Motor neuron (in vitro differentiated cells): ENCODE measurements at regions not wholly inside any gene's neighbourhood (a gene's known extent, or its start where the extent isn't known, plus 50 kb on each side); places are given as distances from the start of the nearest gene placed in this dataset.
"Not testable (repeated sequence)": the region's sequence is repeated elsewhere in the genome, so short reads cannot be mapped to it uniquely, and the experiment has no call there.

Experiments
- ATAC-seq, 8 experiments: fragments of 200-7000 bp; cut with Tn5 transposase; replicated peaks in 6 of 8; 2 replicates each; pipeline ENCODE4 v1.8.0; 2021; ENCODE audit warnings: mild to moderate bottlenecking in 8 of 8, moderate library complexity in 8 of 8
- H3K27ac ChIP-seq, 2 donors: fragments of 250-450 bp; sonication (Bioruptor Pico); 2 replicates each; pipeline ENCODE4 v1.9.0; 2021; ENCODE audit warnings: antibody characterized with exemption in 2 of 2, mild to moderate bottlenecking in 2 of 2, moderate library complexity in 1 of 2
- H3K4me1 ChIP-seq, 2 donors: fragments of 250-450 bp; sonication (Bioruptor Pico); replicated peaks in 1 of 2; 2 replicates each; pipeline ENCODE4 v1.6.1; 2021; ENCODE audit warnings: antibody characterized with exemption in 2 of 2, mild to moderate bottlenecking in 2 of 2, moderate library complexity in 1 of 2
- H3K4me3 ChIP-seq, 5 donors: fragments of 250-450 bp; sonication (Bioruptor Pico); 2 replicates each; pipeline ENCODE4 v1.9.0; 2021; ENCODE audit warnings: antibody characterized with exemption in 5 of 5, mild to moderate bottlenecking in 5 of 5, moderate library complexity in 4 of 5
- WGBS, 10 experiments: fragments of 450-650 bp; shearing (Covaris generic); methylation state at CpG; one replicate each; pipeline ENCODE4 v1.0.0; 2022; 5-methylcytosine and 5-hydroxymethylcytosine counted together
- in situ Hi-C, 9 experiments: fragments of 400-800 bp; cut with MboI; loops; one replicate each; pipeline ENCODE4 v1.15.0; 2021; ENCODE audit warnings: low sequenced_read_pairs in 9 of 9, low pct_unique_long_range_greater_than_20kb in 2 of 9; ENCODE audit not compliant: unreplicated experiment in 9 of 9

DNA sequence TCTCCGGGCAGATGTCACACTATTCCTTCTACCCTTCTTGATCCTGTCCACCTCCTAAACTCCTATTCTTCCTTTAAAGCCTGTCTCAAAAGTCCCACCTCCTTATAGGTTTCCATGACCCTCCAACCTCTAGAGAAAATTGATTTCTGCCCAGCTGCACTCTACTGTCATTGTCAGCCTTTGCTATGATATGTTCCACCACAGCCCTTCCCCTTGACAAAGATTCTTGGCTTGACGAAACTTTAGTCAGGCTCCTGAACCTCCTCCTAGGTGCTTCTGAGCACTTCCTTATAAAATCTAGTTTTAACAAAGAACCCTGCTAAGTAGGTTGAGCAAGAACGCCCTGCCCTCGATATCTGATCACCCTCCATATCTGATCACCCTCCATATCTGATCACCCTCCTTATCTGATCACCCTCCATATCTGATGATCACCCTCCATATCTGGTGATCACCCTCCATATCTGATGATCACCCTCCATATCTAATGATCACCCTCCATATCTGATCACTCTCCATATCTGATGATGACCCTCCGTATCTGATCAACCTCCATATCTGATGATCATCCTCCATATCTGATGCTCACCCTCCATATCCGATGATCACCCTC is 103.2 kb downstream of the RIN2 start:
- in situ Hi-C loops = no loop called here
- ATAC-seq = no peak
- H3K4me3 ChIP-seq = no peak overlapping the region
- WGBS, 10 experiments = 50 to 100% (median 93%) methylated on average over 1 to 5 of the region's 6 CpGs
- H3K27ac ChIP-seq = no peak overlapping the region
- no peaks in the 10 kb centered on the region for H3K4me1 ChIP-seq

- 6 to 100% (median 75%) methylated on average over 1 to 3 of the region's 3 CpGs; no CpG with 5 or more reads in 1 of the 10 experiments for whole genome bisulfite sequencing, 10 experiments
- no peak overlapping the region for H3K27ac ChIP-seq
- ATAC-seq = no peak
- in situ Hi-C loops = no loop called here
- H3K4me3 ChIP-seq = no peak overlapping the region
- H3K4me1 ChIP-seq = no peaks in the 10 kb centered on the region
These were observed 106.1 kb downstream of the RIN2 start for GRCh38 chr20:19864130-19864529.

- Histone ChIP-seq H3K27ac (no peak overlapping the region), H3K4me1 (no peaks in the 10 kb centered on the region), H3K4me3 (no peak overlapping the region)
- in situ Hi-C loops = no loop called here
- ATAC-seq = no peak
These were observed 108.0 kb downstream of the RIN2 start for GRCh38 chr20:19866070-19866469.

- in situ Hi-C loops = no loop called here
- no peak overlapping the region for H3K27ac ChIP-seq
- no peak for ATAC-seq
- H3K4me3 ChIP-seq = no peak overlapping the region
- H3K4me1 ChIP-seq = no peaks in the 10 kb centered on the region
- 46 to 100% (median 87%) methylated on average over 1 to 2 of the region's 2 CpGs for WGBS, 10 experiments
These were observed 109.0 kb downstream of the RIN2 start for GRCh38 chr20:19867074-19867473.

GRCh38 chr20:19867940-19868371 is 109.9 kb downstream of the RIN2 start:
- in situ Hi-C loops = no loop called here
- Histone ChIP-seq H3K4me3 (no peak overlapping the region), H3K4me1 (no peaks in the 10 kb centered on the region), H3K27ac (no peak overlapping the region)
- ATAC-seq = no peak
- WGBS, 10 experiments = 90 to 100% (median 100%) methylated on average over 1 to 12 of the region's 13 CpGs; no CpG with 5 or more reads in 3 of the 10 experiments

- Histone ChIP-seq H3K27ac (no peak overlapping the region), H3K4me3 (no peak overlapping the region), H3K4me1 (no peaks in the 10 kb centered on the region)
- 32 to 100% (median 97%) methylated on average over 1 to 6 of the region's 6 CpGs; no CpG with 5 or more reads in 1 of the 10 experiments for WGBS, 10 experiments
- no peak for ATAC-seq
- in situ Hi-C loops = no loop called here
These were observed 110.4 kb downstream of the RIN2 start for GRCh38 chr20:19868441-19868840.

GRCh38 chr20:19872001-19872400 is 113.9 kb downstream of the RIN2 start:
- Histone ChIP-seq H3K4me1 (no peaks in the 10 kb centered on the region), H3K4me3 (no peak overlapping the region), H3K27ac (no peak overlapping the region)
- 33 to 100% (median 79%) methylated on average over 1 to 3 of the region's 3 CpGs; no CpG with 5 or more reads in 2 of the 10 experiments for WGBS, 10 experiments
- no peak for ATAC-seq
- in situ Hi-C loops = no loop called here

DNA sequence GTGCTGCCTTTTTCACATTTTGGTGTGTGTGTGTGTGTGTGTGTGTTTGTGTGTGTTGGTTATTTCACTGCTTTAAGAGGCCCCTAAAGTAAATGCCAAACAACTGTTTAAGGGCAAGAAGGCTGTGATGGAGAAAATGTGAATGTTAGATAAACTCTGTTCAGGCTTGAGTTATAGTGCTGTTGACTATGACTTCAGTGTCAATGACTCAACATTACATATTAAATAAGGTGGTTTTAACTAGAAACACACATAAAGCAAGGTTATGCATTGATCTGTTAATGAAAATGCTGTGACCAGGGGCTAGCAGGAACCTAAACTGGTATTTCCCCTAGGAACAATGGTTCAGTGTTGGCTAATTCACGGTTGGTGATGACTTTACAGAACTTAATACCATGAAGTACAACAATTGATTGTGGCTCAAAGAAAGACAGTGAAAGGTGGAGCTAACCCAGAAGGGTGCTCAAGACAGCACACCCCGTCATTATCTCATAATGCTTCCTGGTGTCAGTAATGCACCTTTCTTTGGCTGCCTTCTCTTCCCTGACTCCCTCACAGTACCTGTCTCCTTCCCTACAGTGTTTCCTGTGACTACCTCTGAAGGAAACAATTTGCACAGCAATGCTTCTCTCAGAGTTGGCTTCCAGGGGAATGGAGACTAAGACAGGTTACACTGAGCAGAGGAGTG is 116.1 kb downstream of the RIN2 start:
- Histone ChIP-seq H3K4me3 (no peak overlapping the region), H3K4me1 (no peaks in the 10 kb centered on the region), H3K27ac (no peak overlapping the region)
- WGBS, 10 experiments = 67 to 100% (median 83%) methylated on average over 1 to 2 of the region's 2 CpGs; no CpG with 5 or more reads in 5 of the 10 experiments
- ATAC-seq = peak in 2 of 8 experiments; percentile 57 to 60
- in situ Hi-C loops = no loop called here

DNA sequence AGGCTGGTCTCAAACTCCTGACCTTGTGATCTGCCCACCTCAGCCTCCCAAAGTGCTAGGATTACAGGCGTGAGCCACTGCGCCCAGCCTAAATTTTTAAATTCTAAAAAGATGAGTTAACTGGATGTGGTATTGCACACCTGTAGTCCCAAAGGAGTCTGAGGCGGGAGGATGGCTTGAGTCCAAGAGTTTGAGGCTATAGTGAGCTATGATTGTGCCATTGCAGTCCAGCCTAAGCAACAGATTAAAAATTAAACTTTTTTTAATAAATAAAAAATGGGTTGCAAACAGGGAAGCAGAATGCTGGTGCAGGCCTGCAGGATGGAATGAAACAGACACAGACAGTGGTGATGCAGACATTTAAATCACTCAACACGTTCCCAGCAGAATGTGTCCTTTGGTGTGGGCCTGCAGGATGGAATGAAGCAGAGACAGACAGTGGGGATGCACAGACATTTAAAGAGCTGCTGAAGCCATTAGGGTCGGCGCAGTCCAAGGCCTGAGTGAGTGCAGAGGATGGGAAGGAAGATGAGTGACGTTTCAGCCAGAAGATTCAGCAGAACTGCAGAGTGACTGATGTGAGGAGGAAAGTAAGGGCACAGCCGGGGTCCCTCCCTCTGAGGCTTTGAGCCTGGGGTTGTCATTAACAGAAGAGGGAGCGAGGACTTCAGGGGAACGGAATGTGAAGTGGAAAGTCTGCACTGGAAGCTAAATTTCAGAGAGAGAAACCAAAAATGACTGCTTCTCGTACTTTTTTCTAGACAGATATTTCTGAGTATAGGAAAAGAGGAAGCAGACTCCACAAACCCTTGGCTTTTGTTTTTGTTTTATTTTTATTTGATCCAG is 117.5 kb downstream of the RIN2 start:
- no peak for ATAC-seq
- in situ Hi-C loops = loop anchor here in 1 of 9 experiments (25.0 kb wide), 1 partner anchor 188 kb away; no protein-coding TSS in a partner anchor

GRCh38 chr20:19876828-19877460 is 118.9 kb downstream of the RIN2 start:
- no peak overlapping the region for H3K27ac ChIP-seq
- ATAC-seq = no peak
- H3K4me1 ChIP-seq = no peaks in the 10 kb centered on the region
- in situ Hi-C loops = loop anchor here in 1 of 9 experiments (25.0 kb wide), 1 partner anchor 190 kb away; no protein-coding TSS in a partner anchor
- 50 to 100% (median 88%) methylated on average over 1 to 5 of the region's 5 CpGs for WGBS, 10 experiments
- H3K4me3 ChIP-seq = no peak overlapping the region

More for the DNA sequence above, 117.5 kb downstream of the RIN2 start:
- H3K4me3 ChIP-seq = no peak overlapping the region
- 32 to 85% (median 62%) methylated on average over 3 to 9 of the region's 11 CpGs; no CpG with 5 or more reads in 1 of the 10 experiments for WGBS, 10 experiments
- H3K4me1 ChIP-seq = no peaks in the 10 kb centered on the region
- H3K27ac ChIP-seq = no peak overlapping the region

DNA sequence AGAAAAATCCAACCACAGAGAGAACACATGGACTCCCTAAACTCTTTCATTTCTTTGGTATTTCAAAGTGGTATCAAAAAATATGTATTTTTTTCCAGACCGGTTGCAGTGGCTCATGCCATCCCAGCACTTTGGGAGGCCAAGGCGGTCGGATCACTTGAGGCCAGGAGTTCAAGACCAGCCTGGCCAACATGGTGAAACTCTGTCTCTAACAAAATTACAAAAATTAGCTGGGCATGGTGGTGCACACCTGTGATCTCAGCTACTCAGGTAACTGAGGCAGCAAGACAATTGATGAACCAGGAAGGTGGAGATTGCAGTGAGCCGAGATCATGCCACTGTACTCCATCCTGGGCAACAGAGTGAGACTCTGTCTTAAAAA is 121.8 kb downstream of the RIN2 start:
- not testable (repeated sequence) for H3K4me3 ChIP-seq, H3K27ac ChIP-seq, H3K4me1 ChIP-seq, ATAC-seq
- WGBS, 10 experiments = 93 to 100% (median 100%) methylated on average over 2 to 4 of the region's 4 CpGs; no CpG with 5 or more reads in 4 of the 10 experiments
- in situ Hi-C loops = loop anchor here in 1 of 9 experiments (25.0 kb wide), 1 partner anchor 193 kb away; no protein-coding TSS in a partner anchor

GRCh38 chr20:19880256-19881079 is 122.4 kb downstream of the RIN2 start:
- ATAC-seq = peak in 1 of 8 experiments; percentile 25
- no peak overlapping the region for H3K4me3 ChIP-seq
- WGBS, 10 experiments = 8 to 100% (median 84%) methylated on average over 2 to 9 of the region's 10 CpGs; no CpG with 5 or more reads in 1 of the 10 experiments
- H3K4me1 ChIP-seq = no peaks in the 10 kb centered on the region
- in situ Hi-C loops = loop anchor here in 1 of 9 experiments (25.0 kb wide), 1 partner anchor 193 kb away; no protein-coding TSS in a partner anchor
- H3K27ac ChIP-seq = no peak overlapping the region
